ENCODE measurements at regions not wholly inside any gene's neighbourhood (a gene's known extent, or its start where the extent isn't known, plus 50 kb on each side); places are given as distances from the start of the nearest gene placed in this dataset.

GRCh38 chr13:89267734-89268133 is 1596.6 kb downstream of the SLITRK5 start:
- no peak for DNase-seq

DNA sequence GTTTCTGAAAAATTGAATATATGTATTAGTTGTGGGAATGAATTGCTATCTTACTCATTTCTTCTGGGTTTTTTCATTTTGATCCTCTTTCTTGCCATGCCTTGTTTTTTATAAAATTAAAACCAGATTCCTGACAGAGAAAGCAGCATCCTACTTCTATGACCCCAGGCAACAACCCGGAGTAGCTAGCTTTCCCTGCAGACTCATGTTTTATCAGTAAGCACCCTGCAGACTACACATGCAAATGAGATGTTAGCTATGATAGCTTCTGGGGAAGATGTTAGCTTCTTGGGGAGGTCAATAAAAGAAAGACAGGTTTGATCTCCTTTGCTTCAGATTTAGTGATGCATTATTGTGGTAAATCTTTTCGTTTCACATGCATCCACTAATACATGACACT is 1598.6 kb downstream of the SLITRK5 start:
- no peak for DNase-seq

GRCh38 chr13:89270736-89271135 is 1599.6 kb downstream of the SLITRK5 start:
- no peak for DNase-seq

DNA sequence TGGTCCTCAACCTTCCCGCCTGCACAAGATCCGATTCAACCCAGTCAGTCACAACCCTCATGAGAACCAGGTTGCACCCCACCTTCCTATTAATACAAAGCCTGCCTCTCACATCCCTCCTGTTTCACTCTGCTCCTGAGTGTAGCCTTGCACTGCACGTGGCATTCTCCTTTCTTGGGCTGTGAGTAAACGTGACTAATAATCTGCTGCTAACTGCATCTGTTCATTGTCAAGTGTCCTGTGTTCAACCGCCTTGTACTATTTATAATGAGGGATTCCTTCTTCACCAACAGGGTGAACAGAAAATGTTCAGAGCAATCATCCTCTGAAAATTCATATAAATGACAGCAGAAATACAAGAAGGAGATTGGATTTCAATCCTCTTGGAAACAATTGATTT is 1608.2 kb downstream of the SLITRK5 start:
- DNase-seq: no peak

- DNase-seq: no peak
Measured at GRCh38 chr13:89281331-89281730, 1610.2 kb downstream of the SLITRK5 start.

DNA sequence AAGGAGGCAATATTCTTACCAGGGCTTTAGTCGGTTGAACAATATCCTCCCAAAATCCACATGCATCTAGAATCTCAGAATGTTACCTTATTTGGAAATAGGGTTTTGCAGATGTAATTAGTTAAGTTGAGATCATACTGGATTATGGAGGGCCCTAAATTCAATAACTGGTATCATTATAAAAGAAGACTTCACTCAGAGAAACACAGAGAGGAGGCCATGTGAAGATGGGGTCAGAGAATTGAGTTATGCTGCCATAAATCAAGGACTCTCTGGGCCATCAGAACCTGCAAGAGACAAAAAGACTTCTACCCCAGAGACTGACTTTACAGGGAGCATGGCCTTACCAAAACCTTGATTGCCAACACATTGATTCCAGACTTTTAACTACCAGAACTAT is 1611.1 kb downstream of the SLITRK5 start:
- no peak for DNase-seq

- no peak for DNase-seq
Measured at GRCh38 chr13:89287381-89287780, 1616.2 kb downstream of the SLITRK5 start.

GRCh38 chr13:89294115-89294867 is 1623.1 kb downstream of the SLITRK5 start:
- no peak for DNase-seq

DNA sequence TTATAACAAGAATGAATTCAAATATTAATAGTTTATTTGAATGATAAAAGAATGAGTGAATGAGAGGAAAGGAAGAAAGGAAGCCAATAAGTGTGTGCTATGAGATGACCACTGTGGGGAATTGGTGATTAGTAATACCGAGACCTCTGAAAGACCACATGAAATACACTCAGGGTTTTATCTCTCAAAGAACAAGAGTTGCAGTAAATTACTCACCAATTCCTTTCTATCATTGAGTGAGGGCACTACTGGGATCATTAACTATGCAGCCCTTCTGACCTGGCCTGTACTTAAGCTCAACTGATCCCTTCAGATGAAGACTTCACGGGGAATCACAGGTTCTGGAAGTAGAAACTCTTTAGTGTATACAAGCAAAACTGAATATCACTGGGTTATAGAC is 1636.1 kb downstream of the SLITRK5 start:
- no peak for DNase-seq

DNA sequence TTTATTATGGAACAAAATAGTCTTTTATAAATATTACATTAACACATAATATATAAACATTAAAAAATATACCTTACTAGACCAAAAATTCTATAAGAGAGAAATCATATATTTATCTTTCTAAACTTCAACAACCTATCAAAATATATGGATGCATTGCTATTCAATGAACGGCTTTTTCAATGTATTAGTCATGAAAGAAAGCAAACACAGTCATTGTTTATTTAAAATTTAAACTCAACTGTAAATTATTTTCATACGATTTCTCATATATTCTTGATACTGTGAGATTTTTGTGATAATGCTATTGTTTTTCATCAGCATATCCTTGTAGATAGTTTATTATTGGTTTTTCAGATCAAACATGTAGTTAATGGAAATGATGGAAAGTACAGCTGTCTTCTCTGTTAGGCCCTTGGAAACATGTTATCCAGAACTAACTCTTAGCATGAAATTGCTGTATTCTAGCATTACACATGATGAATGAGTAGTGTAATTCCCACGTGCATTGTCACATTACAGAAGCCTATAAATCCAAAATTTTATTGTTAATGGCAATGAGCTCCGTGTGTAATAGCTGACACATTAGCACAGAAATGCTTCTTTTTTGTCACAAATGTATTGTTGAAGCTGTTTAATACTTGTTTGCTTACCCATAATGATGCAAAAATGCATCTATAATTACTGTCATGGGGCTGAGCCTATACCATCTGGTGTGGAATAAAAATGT is 1639.9 kb downstream of the SLITRK5 start:
- DNase-seq: no peak

GRCh38 chr13:89315287-89315686 is 1644.1 kb downstream of the SLITRK5 start:
- no peak for DNase-seq

- DNase-seq: no peak
Measured at GRCh38 chr13:89322466-89322865, 1651.3 kb downstream of the SLITRK5 start.

DNA sequence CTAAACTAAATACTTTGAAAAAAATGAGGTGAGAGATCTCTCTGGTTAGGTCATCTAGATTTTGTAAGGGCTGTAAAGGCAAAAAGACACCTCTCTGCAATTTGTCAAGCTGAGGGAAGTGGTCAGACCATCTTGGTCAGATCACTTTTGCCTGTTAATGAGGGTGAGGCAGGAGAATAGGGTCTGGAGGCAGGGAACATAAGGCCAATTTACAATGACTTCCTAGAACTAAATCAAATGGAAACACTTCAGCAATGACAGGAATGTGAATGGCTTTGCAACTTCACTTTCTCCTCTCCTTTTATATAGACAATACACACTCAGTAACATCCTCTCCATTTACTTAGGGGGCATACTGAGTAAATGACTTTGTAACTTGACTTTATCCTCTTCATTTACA is 1653.4 kb downstream of the SLITRK5 start:
- DNase-seq: no peak

- DNase-seq: no peak
Measured at GRCh38 chr13:89343165-89343564, 1672.0 kb downstream of the SLITRK5 start.

DNA sequence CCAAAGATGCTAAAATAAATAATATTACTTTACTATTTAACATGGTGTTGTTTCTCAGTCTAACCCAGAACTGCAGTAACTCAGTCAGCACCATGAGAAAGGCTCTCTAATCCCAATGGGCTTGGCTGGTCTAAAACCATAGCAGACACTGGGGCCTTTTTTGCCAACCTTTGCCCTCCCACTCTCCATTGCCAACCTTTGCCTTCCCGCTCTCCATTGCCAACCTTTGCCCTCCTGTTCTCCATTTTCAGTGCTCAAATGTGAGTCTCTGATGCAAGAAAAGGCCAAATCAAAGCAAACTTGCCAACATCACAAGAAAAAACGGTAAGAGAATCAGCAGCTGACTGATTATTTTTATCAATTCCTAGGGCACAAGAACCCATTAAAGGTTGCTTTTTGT is 1681.2 kb downstream of the SLITRK5 start:
- no peak for DNase-seq

GRCh38 chr13:89361909-89362308 is 1690.7 kb downstream of the SLITRK5 start:
- no peak for DNase-seq

- DNase-seq: no peak
Measured at GRCh38 chr13:89363144-89363543, 1692.0 kb downstream of the SLITRK5 start.

GRCh38 chr13:89372193-89372592 is 1701.0 kb downstream of the SLITRK5 start:
- DNase-seq: no peak

- no peak for DNase-seq
Measured at GRCh38 chr13:89375839-89376238, 1704.7 kb downstream of the SLITRK5 start.

DNA sequence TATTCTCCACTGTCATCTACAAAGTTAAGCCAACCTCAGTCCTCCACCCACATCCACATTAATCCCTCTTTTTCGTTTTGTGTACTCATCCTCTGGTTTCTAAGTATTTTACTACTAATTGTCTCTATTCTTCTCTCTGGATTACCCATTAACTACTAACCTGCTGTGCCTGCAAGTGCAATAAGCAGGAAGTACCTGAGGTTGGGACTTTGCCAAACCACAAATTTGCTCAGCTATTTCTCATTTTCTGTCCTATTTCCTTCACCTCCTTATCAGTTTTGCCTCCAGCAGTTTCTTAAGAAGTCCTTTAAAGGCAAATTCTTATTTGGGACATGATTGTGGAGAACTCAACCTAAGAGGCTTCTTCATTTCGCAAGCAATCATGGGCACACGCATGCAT is 1708.9 kb downstream of the SLITRK5 start:
- no peak for DNase-seq

DNA sequence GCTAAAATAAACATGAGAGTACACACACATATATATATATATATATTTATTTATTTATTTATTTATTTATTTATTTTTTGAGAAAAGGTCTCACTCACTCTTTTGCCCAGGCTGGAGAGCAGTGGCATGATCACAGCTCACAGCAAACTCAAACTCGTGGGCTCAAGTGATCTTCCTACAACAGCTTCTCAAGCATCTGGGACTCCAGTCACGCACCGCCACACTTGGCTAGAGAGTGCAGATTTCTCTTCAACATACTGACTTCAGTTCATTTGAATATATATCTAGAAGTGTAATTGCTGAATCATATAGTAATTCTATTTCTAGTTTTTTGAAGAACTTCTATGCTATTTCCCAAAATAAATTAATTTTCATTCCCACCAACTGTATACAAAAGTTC is 1711.8 kb downstream of the SLITRK5 start:
- no peak for DNase-seq

DNA sequence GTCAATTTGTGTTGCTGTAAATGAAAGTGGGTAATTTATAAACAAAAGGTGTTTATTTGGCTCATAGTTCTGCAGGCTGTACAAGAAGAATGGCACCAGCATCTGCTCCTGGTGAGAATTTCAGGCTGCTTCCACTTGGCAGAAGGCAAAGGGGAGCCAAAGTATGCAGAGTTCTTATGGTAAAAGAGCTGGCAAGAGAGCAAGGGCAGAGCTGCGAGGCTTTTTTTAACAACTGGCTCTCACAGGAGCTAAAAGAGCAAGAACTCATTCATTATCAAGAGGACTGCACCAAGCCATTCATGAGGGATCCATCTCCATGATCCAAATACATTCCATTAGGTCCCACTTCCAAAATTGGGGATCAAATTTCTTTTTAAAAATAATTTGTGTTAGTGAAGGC is 1712.7 kb downstream of the SLITRK5 start:
- DNase-seq: no peak

DNA sequence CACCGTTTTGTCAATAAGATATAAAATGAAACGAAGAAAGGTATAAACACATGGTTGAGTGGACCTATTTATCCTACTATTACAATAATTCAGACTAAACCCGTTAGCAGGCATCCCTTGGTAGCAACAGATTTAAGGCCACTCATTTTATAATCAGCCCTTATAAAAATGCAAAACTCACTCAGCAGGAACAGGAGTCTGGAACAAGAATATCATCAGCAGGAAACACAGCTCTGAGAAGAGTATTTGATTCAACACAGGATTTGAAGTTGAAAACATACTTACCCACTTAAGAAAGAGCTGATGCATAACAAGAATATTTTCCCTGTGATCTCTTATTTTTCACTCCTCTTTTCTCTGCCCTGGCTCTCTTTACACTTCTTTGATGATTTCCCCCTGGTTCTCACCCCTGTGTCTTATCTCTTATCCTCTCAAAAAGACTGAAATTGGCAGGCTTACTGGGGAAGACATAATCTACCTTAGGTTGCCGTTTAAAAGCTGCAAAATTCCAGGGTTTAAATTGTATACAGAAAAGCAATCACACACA is 1722.7 kb downstream of the SLITRK5 start:
- no peak for DNase-seq

DNA sequence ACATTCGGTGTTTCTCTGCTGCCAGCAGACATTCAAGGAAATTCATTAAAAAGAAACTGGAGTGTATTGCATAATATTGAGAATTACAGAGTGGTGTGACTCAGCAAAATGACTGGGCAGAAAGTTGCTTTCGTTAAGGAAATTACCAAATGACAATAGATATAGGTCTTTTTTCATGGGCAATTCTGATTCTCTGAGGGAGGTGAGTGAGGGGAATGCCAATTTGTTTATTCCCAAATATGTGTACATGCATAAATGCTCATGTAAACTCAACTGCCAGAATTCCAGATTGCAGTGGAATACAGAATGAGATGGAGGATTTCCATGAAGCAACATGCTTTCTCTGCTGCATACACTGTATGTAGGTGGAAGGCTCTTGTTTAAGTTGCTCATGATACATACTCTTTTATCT is 1730.1 kb downstream of the SLITRK5 start:
- no peak for DNase-seq

Measured in cerebellar nuclear complex (tissue), 1 donor.